ENCODE measurements at regions not wholly inside any gene's neighbourhood (a gene's known extent, or its start where the extent isn't known, plus 50 kb on each side); places are given as distances from the start of the nearest gene placed in this dataset.

DNA sequence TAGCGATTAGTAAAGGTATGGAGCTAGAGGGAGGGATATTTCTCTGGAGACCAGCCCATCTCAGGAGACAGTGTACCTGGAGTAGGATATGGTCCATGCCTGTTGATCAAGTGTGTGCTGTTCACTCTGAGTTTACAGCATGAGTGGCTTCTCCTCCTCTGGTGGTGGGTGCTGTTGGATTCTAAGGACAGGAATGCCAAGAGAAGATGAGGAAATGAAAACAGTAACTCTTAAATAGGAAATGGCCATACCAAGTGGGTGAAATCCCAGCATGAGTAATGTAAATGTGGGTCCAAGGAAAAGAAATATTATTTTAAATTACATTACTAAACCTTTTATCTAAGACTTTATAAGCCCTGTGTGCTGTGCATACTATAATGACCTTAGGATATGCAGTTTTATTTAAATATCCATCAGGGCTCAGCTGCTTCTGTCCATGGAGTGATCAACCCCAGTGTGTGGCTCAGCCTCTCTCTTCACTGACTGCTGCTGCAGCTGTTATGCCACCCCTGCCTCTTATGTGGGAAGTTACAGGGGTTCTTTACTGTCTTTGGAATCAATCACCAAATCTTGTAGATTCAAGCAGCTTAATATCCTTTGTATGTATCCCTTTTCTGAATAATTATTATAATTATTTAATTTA lies 54.3 kb downstream of the FAT3 start:
- ATAC-seq (no peak), DNase-seq (ENCODE audit: low read depth, low spot score) (no peak)
- no peak overlapping the region for H3K4me3 ChIP-seq (ENCODE audit: low read depth in 2 of 2, low read length in 2 of 2)
- H3K27ac ChIP-seq (ENCODE audit: low read length) = no peak overlapping the region
- no peaks in the 10 kb centered on the region for H3K4me1 ChIP-seq (ENCODE audit: control insufficient read depth, insufficient read depth, low read length)
- no peaks in the 10 kb centered on the region for H3K27me3 ChIP-seq (ENCODE audit: control insufficient read depth, insufficient read depth, low read length)
- POLR2A ChIA-PET = no interaction called here
- TF ChIP-seq CTCF (IDR thresholded peaks at IDR 0.05) = no peak
- TF ChIP-seq REST (IDR thresholded peaks at IDR 0.05; ENCODE audit: insufficient read depth in 1 of 2, low read depth in 2 of 2, low read length in 1 of 2) = no peak
- no peak for TF ChIP-seq SIN3A (IDR thresholded peaks at IDR 0.05; ENCODE audit: borderline replicate concordance, insufficient read depth, low read depth, low read length)
- no peak for TF ChIP-seq TCF7L2 (IDR thresholded peaks at IDR 0.05; ENCODE audit: low read depth, low read length)
- TF ChIP-seq POLR2AphosphoS5 (IDR thresholded peaks at IDR 0.05; ENCODE audit: low read depth, low read length) = no peak
- H3K9me3 ChIP-seq (ENCODE audit: control insufficient read depth, insufficient read depth, low read depth, low read length) = no peaks in the 10 kb centered on the region
- CTCF ChIA-PET = no interaction called here
- intact Hi-C loops (cut with micrococcal nuclease; ENCODE audit: unreplicated experiment) (no loop called here), in situ Hi-C loops (cut with HindIII; ENCODE audit: low pct_unique_long_range_greater_than_20kb, low sequenced_read_pairs) (no loop called here)
- no peaks in the 10 kb centered on the region for H3K36me3 ChIP-seq (ENCODE audit: control insufficient read depth, insufficient read depth, low read length)
- BruUV-seq (replicated peaks) = no TSS peak

GRCh38 chr11:92284107-92284506 lies 59.5 kb downstream of the FAT3 start:
- DNase-seq (ENCODE audit: low read depth, low spot score) (no peak), ATAC-seq (no peak)
- Histone ChIP-seq H3K4me3 (ENCODE audit: low read depth in 2 of 2, low read length in 2 of 2) (no peak overlapping the region), H3K27ac (ENCODE audit: low read length) (no peak overlapping the region), H3K4me1 (ENCODE audit: control insufficient read depth, insufficient read depth, low read length) (no peaks in the 10 kb centered on the region), H3K9me3 (ENCODE audit: control insufficient read depth, insufficient read depth, low read depth, low read length) (no peaks in the 10 kb centered on the region), H3K36me3 (ENCODE audit: control insufficient read depth, insufficient read depth, low read length) (no peaks in the 10 kb centered on the region), H3K27me3 (ENCODE audit: control insufficient read depth, insufficient read depth, low read length) (no peaks in the 10 kb centered on the region)
- POLR2A ChIA-PET = no interaction called here
- TF ChIP-seq POLR2AphosphoS5 (IDR thresholded peaks at IDR 0.05; ENCODE audit: low read depth, low read length) = no peak
- intact Hi-C loops (cut with micrococcal nuclease; ENCODE audit: unreplicated experiment) (no loop called here), in situ Hi-C loops (cut with HindIII; ENCODE audit: low pct_unique_long_range_greater_than_20kb, low sequenced_read_pairs) (no loop called here)
- CTCF ChIA-PET = no interaction called here
- BruUV-seq (replicated peaks) = no TSS peak

DNA sequence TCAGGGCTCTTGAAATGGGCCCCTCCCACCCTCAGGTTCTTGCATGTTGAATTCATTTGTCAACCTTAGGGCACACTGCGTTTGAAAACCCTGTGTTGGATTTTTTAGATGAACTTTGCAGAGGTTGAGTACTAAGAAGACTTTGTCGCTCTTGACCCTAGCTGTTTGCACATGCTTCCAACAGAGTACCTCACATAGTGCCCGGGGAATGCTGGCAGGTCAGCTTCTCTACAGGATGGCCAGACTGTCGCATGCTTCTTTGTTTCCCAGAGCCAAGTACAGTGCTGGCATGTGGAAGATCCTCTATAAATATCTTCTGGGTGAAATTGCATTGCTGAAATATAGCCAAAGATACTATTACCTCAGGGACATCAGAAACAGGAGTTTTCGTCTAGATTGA lies 59.9 kb downstream of the FAT3 start:
- H3K4me3 ChIP-seq (ENCODE audit: low read depth in 2 of 2, low read length in 2 of 2) = no peak overlapping the region
- no peak overlapping the region for H3K27ac ChIP-seq (ENCODE audit: low read length)
- no peak for ATAC-seq
- no peaks in the 10 kb centered on the region for H3K9me3 ChIP-seq (ENCODE audit: control insufficient read depth, insufficient read depth, low read depth, low read length)
- H3K36me3 ChIP-seq (ENCODE audit: control insufficient read depth, insufficient read depth, low read length) = no peaks in the 10 kb centered on the region
- no peak for DNase-seq (ENCODE audit: low read depth, low spot score)
- CTCF ChIA-PET = no interaction called here
- POLR2A ChIA-PET = no interaction called here
- no peak for TF ChIP-seq CTCF (IDR thresholded peaks at IDR 0.05)
- no peak for TF ChIP-seq TCF7L2 (IDR thresholded peaks at IDR 0.05; ENCODE audit: low read depth, low read length)
- TF ChIP-seq SIN3A (IDR thresholded peaks at IDR 0.05; ENCODE audit: borderline replicate concordance, insufficient read depth, low read depth, low read length) = no peak
- TF ChIP-seq REST (IDR thresholded peaks at IDR 0.05; ENCODE audit: insufficient read depth in 1 of 2, low read depth in 2 of 2, low read length in 1 of 2) = no peak
- TF ChIP-seq POLR2AphosphoS5 (IDR thresholded peaks at IDR 0.05; ENCODE audit: low read depth, low read length) = no peak
- in situ Hi-C loops (cut with HindIII; ENCODE audit: low pct_unique_long_range_greater_than_20kb, low sequenced_read_pairs) (no loop called here), intact Hi-C loops (cut with micrococcal nuclease; ENCODE audit: unreplicated experiment) (no loop called here)
- no peaks in the 10 kb centered on the region for H3K27me3 ChIP-seq (ENCODE audit: control insufficient read depth, insufficient read depth, low read length)
- no peaks in the 10 kb centered on the region for H3K4me1 ChIP-seq (ENCODE audit: control insufficient read depth, insufficient read depth, low read length)
- BruUV-seq (replicated peaks) = no TSS peak

All from Panc1 (cell line).